A673 (cell line): ENCODE measurements at regions not wholly inside any gene's neighbourhood (a gene's known extent, or its start where the extent isn't known, plus 50 kb on each side); places are given as distances from the start of the nearest gene placed in this dataset.

Source experiments
- BruUV-seq: library from RNA; stranded (reverse); fragments of 400-500 nt; replicated peaks from 2 replicates; lab custom pipeline; 2021; lab: Mats Ljungman, UMichigan
- CTCF ChIA-PET: fragments of 300-600 bp; sonication (Branson Sonifier 250); formaldehyde crosslinking; loops from one replicate; lab custom pipeline; 2022; ENCODE audit warnings: antibody characterized with exemption; lab: Charles Lee
- POLR2A ChIA-PET: fragments of 300-600 bp; sonication (Branson Sonifier 250); formaldehyde crosslinking; loops from one replicate; lab custom pipeline; 2022; ENCODE audit warnings: antibody characterized with exemption; ENCODE audit not compliant: low non-redundant PET; lab: Charles Lee
- DNase-seq: peaks from one replicate; pipeline ENCODE4 v3.0.0-alpha.2; 2015; ENCODE audit warnings: low spot score
- H3K27ac ChIP-seq: fragments of 200-600 bp; sonication (generic); 2 replicates; pipeline ENCODE4 v1.5.1; 2016; ENCODE audit warnings: mixed run types, low read depth, mild to moderate bottlenecking, mixed read lengths, antibody characterized with exemption, low read length; ENCODE audit not compliant: poor library complexity, severe bottlenecking
- H3K27me3 ChIP-seq: fragments of 200-600 bp; sonication (generic); replicated peaks from 2 replicates; pipeline ENCODE4 v1.6.1; 2017; ENCODE audit warnings: mixed run types, low read depth, mild to moderate bottlenecking, mixed read lengths, antibody characterized with exemption, low read length; ENCODE audit not compliant: insufficient read depth, poor library complexity
- H3K36me3 ChIP-seq: fragments of 200-600 bp; sonication (generic); 2 replicates; pipeline ENCODE4 v1.6.1; 2016; ENCODE audit warnings: mixed run types, mild to moderate bottlenecking, mixed read lengths, antibody characterized with exemption, low read length; ENCODE audit not compliant: insufficient read depth, poor library complexity, severe bottlenecking
- H3K4me1 ChIP-seq: fragments of 200-600 bp; sonication (generic); 2 replicates; pipeline ENCODE4 v1.6.1; 2017; ENCODE audit warnings: mixed run types, mild to moderate bottlenecking, mixed read lengths, antibody characterized with exemption, low read length; ENCODE audit not compliant: insufficient read depth, poor library complexity, severe bottlenecking
- H3K4me3 ChIP-seq: fragments of 200-600 bp; sonication (generic); 2 replicates; pipeline ENCODE4 v1.5.1; 2016; ENCODE audit warnings: low read depth, mixed run types, mild to moderate bottlenecking, mixed read lengths, low read length; ENCODE audit not compliant: poor library complexity, severe bottlenecking
- H3K9me3 ChIP-seq: fragments of 200-600 bp; sonication (generic); 2 replicates; pipeline ENCODE4 v1.6.1; 2016; ENCODE audit warnings: mixed run types, low read depth, mild to moderate bottlenecking, mixed read lengths, antibody characterized with exemption, low read length; ENCODE audit not compliant: poor library complexity, severe bottlenecking
- EZH2 ChIP-seq: fragments of 200-600 bp; sonication (generic); IDR thresholded peaks from 2 replicates; pipeline ENCODE4 v1.6.1; 2017; ENCODE audit warnings: borderline replicate concordance, low read depth, mild to moderate bottlenecking, mixed read lengths, antibody characterized with exemption, low read length; ENCODE audit not compliant: poor library complexity, severe bottlenecking
- intact Hi-C: fragments of 100-400 bp; cut with micrococcal nuclease; formaldehyde crosslinking; loops from one replicate; pipeline ENCODE4 v1.10.0; 2022; ENCODE audit not compliant: unreplicated experiment
- TF ChIP-seq, protein P1 (sequence below): fragments of 300-800, 200-600 bp; sonication (generic); conservative IDR thresholded peaks from 2 replicates; pipeline ENCODE4 v1.5.1; 2017; ENCODE audit warnings: low read depth, mild to moderate bottlenecking, antibody characterized with exemption, low read length, moderate library complexity, mixed read lengths

DNA sequence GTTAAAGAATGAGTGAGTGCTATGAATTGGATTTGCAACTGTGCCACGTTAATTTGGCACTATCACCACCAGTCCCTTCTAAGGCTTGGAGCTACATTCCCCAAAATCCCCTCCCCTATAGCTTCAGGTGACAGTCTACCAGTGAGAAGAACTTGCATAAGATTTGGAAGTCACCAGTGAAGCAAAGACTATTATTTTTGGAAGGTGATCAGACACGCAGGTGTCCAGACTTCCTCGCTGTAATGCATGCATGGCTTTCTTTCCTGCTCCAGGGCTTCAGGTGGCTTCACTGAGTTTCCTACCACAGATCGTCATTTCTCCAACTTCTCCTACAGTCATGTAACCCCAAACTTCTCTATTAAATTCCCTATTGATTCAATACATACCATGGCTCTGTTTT, 61.4 kb downstream of the SLC41A2 start:
- H3K4me1 ChIP-seq: no peaks in the 10 kb centered on the region
- no peak for TF ChIP-seq EZH2
- TF ChIP-seq, protein P1, sequence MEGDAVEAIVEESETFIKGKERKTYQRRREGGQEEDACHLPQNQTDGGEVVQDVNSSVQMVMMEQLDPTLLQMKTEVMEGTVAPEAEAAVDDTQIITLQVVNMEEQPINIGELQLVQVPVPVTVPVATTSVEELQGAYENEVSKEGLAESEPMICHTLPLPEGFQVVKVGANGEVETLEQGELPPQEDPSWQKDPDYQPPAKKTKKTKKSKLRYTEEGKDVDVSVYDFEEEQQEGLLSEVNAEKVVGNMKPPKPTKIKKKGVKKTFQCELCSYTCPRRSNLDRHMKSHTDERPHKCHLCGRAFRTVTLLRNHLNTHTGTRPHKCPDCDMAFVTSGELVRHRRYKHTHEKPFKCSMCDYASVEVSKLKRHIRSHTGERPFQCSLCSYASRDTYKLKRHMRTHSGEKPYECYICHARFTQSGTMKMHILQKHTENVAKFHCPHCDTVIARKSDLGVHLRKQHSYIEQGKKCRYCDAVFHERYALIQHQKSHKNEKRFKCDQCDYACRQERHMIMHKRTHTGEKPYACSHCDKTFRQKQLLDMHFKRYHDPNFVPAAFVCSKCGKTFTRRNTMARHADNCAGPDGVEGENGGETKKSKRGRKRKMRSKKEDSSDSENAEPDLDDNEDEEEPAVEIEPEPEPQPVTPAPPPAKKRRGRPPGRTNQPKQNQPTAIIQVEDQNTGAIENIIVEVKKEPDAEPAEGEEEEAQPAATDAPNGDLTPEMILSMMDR: no peak
- H3K36me3 ChIP-seq: no peaks in the 10 kb centered on the region
- intact Hi-C loops: no loop called here
- peaks cover 6% of the 10 kb centered on the region for H3K27me3 ChIP-seq
- DNase-seq: no peak
- no peak overlapping the region for H3K4me3 ChIP-seq
- no peaks in the 10 kb centered on the region for H3K9me3 ChIP-seq
- no TSS peak for BruUV-seq
- H3K27ac ChIP-seq: no peak overlapping the region
- ChIA-PET POLR2A (no interaction called here), CTCF (no interaction called here)

DNA sequence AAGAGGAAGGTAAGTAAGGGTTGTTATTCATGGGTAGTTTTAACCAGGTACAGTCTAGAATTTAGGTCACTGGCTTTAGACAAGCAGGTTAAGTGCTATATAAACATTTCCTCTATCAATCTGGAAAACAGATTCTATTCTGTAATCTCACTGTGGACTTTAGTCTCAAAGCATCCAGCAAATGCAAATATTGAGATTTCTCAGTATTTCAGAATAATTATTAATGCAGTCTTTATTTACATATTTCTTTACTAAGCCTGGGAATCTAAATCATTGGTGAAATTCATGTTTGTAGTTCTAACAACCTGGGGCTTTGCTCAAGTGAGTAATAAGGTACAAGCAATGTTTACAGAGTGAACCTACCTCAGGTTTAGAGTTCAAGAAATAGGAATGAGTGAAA, 61.9 kb downstream of the SLC41A2 start:
- intact Hi-C loops: no loop called here
- no peak for TF ChIP-seq EZH2
- TF ChIP-seq, protein P1: no peak
- CTCF ChIA-PET: no interaction called here
- H3K27me3 ChIP-seq: peaks cover 6% of the 10 kb centered on the region
- no peak for DNase-seq
- H3K4me3 ChIP-seq: no peak overlapping the region
- H3K9me3 ChIP-seq: no peaks in the 10 kb centered on the region
- POLR2A ChIA-PET: no interaction called here
- H3K4me1 ChIP-seq: no peaks in the 10 kb centered on the region
- BruUV-seq: no TSS peak
- H3K36me3 ChIP-seq: no peaks in the 10 kb centered on the region
- no peak overlapping the region for H3K27ac ChIP-seq

DNA sequence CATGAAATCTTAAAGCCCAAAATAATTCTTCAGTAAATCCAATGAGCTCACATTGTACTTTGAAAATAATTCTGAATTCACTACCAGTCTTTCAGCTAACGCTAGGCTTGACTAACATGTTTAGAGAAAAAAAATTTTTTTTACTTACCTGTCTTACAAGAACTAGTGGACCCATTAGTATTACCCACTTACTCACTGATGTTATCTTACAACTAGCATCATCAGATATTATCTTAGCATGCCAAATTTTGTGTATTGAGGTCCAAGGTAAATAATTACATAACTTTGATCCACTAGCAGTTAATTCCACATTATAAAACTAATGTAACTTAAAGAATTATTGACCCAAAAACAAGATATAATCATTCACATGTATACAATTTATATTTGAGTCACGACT, 62.7 kb downstream of the SLC41A2 start:
- Histone ChIP-seq H3K9me3 (no peaks in the 10 kb centered on the region), H3K4me1 (no peaks in the 10 kb centered on the region), H3K27ac (no peak overlapping the region), H3K4me3 (no peak overlapping the region), H3K36me3 (no peaks in the 10 kb centered on the region), H3K27me3 (peaks cover 2% of the 10 kb centered on the region)
- no peak for DNase-seq
- no peak for TF ChIP-seq EZH2
- TF ChIP-seq, protein P1: no peak
- CTCF ChIA-PET: no interaction called here
- intact Hi-C loops: no loop called here
- POLR2A ChIA-PET: no interaction called here
- no TSS peak for BruUV-seq
